GM23338 (cell line): ENCODE measurements at regions not wholly inside any gene's neighbourhood (a gene's known extent, or its start where the extent isn't known, plus 50 kb on each side); places are given as distances from the start of the nearest gene placed in this dataset.

Experiments
- ATAC-seq: fragments of 200-7000 bp; cut with Tn5 transposase; 3 replicates; pipeline ENCODE4 v1.9.1; 2020
- DNase-seq: peaks from one replicate; pipeline ENCODE4 v3.0.0-alpha.2; 2015; ENCODE audit warnings: low spot score
- H2AFZ ChIP-seq: fragments of 200-600 bp; sonication (generic); 2 replicates; pipeline ENCODE4 v1.8.0; 2016; ENCODE audit warnings: antibody characterized with exemption, mild to moderate bottlenecking, moderate library complexity
- H3F3A ChIP-seq: fragments of 200-600 bp; sonication (generic); replicated peaks from 2 replicates; pipeline ENCODE4 v1.8.0; 2017; ENCODE audit warnings: antibody characterized with exemption, mixed run types, low read depth
- H3K27ac ChIP-seq: fragments of 200-600 bp; sonication (generic); 2 replicates; pipeline ENCODE4 v1.6.1; 2016; ENCODE audit warnings: low read depth
- H3K27me3 ChIP-seq: fragments of 200-600 bp; sonication (generic); 2 replicates; pipeline ENCODE4 v1.8.0; 2016; ENCODE audit warnings: mild to moderate bottlenecking, mixed run types, moderate library complexity; ENCODE audit not compliant: insufficient read depth
- H3K36me3 ChIP-seq: fragments of 200-600 bp; sonication (generic); 2 replicates; pipeline ENCODE4 v1.8.0; 2016; ENCODE audit warnings: mild to moderate bottlenecking; ENCODE audit not compliant: insufficient read depth
- H3K4me1 ChIP-seq: fragments of 200-600 bp; sonication (generic); 2 replicates; pipeline ENCODE4 v1.8.0; 2016; ENCODE audit warnings: mild to moderate bottlenecking, moderate library complexity; ENCODE audit not compliant: insufficient read depth
- H3K4me2 ChIP-seq: fragments of 200-600 bp; sonication (generic); 2 replicates; pipeline ENCODE4 v1.7.1; 2017; ENCODE audit warnings: mixed run types
- H3K4me3 ChIP-seq: fragments of 200-600 bp; sonication (generic); 2 replicates; pipeline ENCODE4 v1.6.1; 2016; ENCODE audit warnings: mixed run types
- H3K79me2 ChIP-seq: fragments of 200-600 bp; sonication (generic); replicated peaks from 2 replicates; pipeline ENCODE4 v1.8.0; 2017; ENCODE audit warnings: mild to moderate bottlenecking; ENCODE audit not compliant: insufficient read depth
- H3K9me2 ChIP-seq: fragments of 200-600 bp; sonication (generic); 2 replicates; pipeline ENCODE4 v1.8.0; 2017; ENCODE audit not compliant: insufficient read depth
- H4K20me1 ChIP-seq: fragments of 200-600 bp; sonication (generic); replicated peaks from 2 replicates; pipeline ENCODE4 v1.8.0; 2017; ENCODE audit warnings: mild to moderate bottlenecking; ENCODE audit not compliant: insufficient read depth
- H3K27ac Mint-ChIP-seq: 2 replicates; pipeline ENCODE4 v1.8.0; 2020; ENCODE audit warnings: inconsistent platforms, mild to moderate bottlenecking, moderate library complexity, mixed read lengths
- H3K27me3 Mint-ChIP-seq: 3 replicates; pipeline ENCODE4 v1.8.0; 2022; ENCODE audit warnings: low read depth, mild to moderate bottlenecking, moderate library complexity, mixed read lengths, inconsistent platforms; ENCODE audit not compliant: insufficient read depth, poor library complexity
- H3K36me3 Mint-ChIP-seq: 3 replicates; pipeline ENCODE4 v1.8.0; 2021; ENCODE audit warnings: low read depth, mild to moderate bottlenecking, inconsistent platforms, moderate library complexity, mixed read lengths
- H3K4me1 Mint-ChIP-seq: 3 replicates; pipeline ENCODE4 v1.8.0; 2020; ENCODE audit warnings: mild to moderate bottlenecking, inconsistent platforms, mixed read lengths
- H3K4me3 Mint-ChIP-seq: 3 replicates; pipeline ENCODE4 v1.8.0; 2021; ENCODE audit warnings: moderate library complexity, mild to moderate bottlenecking, inconsistent platforms, mixed read lengths
- H3K9me3 Mint-ChIP-seq: 3 replicates; pipeline ENCODE4 v1.8.0; 2020; ENCODE audit warnings: moderate library complexity, mild to moderate bottlenecking, inconsistent platforms, mixed read lengths
- CREB1 ChIP-seq: fragments of 250-450 bp; sonication (Bioruptor Pico); IDR thresholded peaks from 2 replicates; pipeline ENCODE4 v1.5.0; 2020; ENCODE audit warnings: low read depth, mild to moderate bottlenecking, moderate library complexity
- CTCF ChIP-seq, 2 experiments: fragments of 200-600 bp in 1 of 2; sonication (generic) in 1 of 2; conservative IDR thresholded peaks; 2 replicates each; pipeline versions ENCODE4 v1.5.1 to v1.6.1; 2016 to 2017; ENCODE audit warnings: antibody characterized with exemption in 2 of 2, low read depth in 2 of 2, mild to moderate bottlenecking in 2 of 2, moderate library complexity in 1 of 2
- ETS1 ChIP-seq: IDR thresholded peaks from 2 replicates; pipeline ENCODE4 v1.6.1; 2016; ENCODE audit warnings: antibody characterized with exemption
- EZH2 ChIP-seq: fragments of 200-600 bp; sonication (generic); IDR thresholded peaks from one replicate; pipeline ENCODE4 v1.8.0; 2017; ENCODE audit warnings: antibody characterized with exemption, mild to moderate bottlenecking, low read depth; ENCODE audit not compliant: unreplicated experiment
- EZH2phosphoT487 ChIP-seq: fragments of 200-600 bp; sonication (generic); IDR thresholded peaks from one replicate; pipeline ENCODE4 v1.8.1; 2018; ENCODE audit warnings: antibody characterized with exemption; ENCODE audit not compliant: unreplicated experiment
- JUNB ChIP-seq: IDR thresholded peaks from one replicate; pipeline ENCODE4 v1.6.1; 2016; ENCODE audit warnings: antibody characterized with exemption; ENCODE audit not compliant: unreplicated experiment
- NANOG ChIP-seq: IDR thresholded peaks from 2 replicates; pipeline ENCODE4 v1.6.1; 2016; ENCODE audit warnings: antibody characterized with exemption, borderline replicate concordance
- POLR2AphosphoS5 ChIP-seq: IDR thresholded peaks from 2 replicates; pipeline ENCODE4 v1.6.1; 2016; ENCODE audit warnings: antibody characterized with exemption, low read depth
- REST ChIP-seq: IDR thresholded peaks from one replicate; pipeline ENCODE4 v1.6.1; 2018; ENCODE audit warnings: antibody characterized with exemption; ENCODE audit not compliant: unreplicated experiment
- STAT1 ChIP-seq: IDR thresholded peaks from one replicate; pipeline ENCODE4 v1.6.1; 2016; ENCODE audit warnings: antibody characterized with exemption; ENCODE audit not compliant: unreplicated experiment
- ZNF114 ChIP-seq: fragments of 250-450 bp; sonication (Bioruptor Pico); IDR thresholded peaks from 2 replicates; pipeline ENCODE4 v1.5.0; 2020; ENCODE audit warnings: mild to moderate bottlenecking, moderate library complexity
- ZNF331 ChIP-seq: fragments of 250-450 bp; sonication (Bioruptor Pico); IDR thresholded peaks from 2 replicates; pipeline ENCODE4 v1.5.0; 2020; ENCODE audit warnings: low read depth, mild to moderate bottlenecking, moderate library complexity
- ZNF462 ChIP-seq: fragments of 250-450 bp; sonication (Bioruptor Pico); IDR thresholded peaks from 2 replicates; pipeline ENCODE4 v1.5.0; 2020; ENCODE audit warnings: mild to moderate bottlenecking, moderate library complexity

- H3K4me2 ChIP-seq = no peak overlapping the region
- Mint-ChIP-seq H3K4me3 (no peak overlapping the region), H3K27me3 (no peaks in the 10 kb centered on the region), H3K9me3 (no peaks in the 10 kb centered on the region), H3K36me3 (no peaks in the 10 kb centered on the region), H3K4me1 (no peaks in the 10 kb centered on the region), H3K27ac (no peak overlapping the region)
- ATAC-seq = no peak
- no peaks in the 10 kb centered on the region for H3F3A ChIP-seq
- peak overlapping the region; percentile 21 for H2AFZ ChIP-seq
- no peak overlapping the region for H3K4me3 ChIP-seq
- no peaks in the 10 kb centered on the region for H3K9me2 ChIP-seq
- no peaks in the 10 kb centered on the region for H3K36me3 ChIP-seq
- H3K79me2 ChIP-seq = no peaks in the 10 kb centered on the region
- TF ChIP-seq CTCF (conservative IDR thresholded peaks at IDR 0.05; ENCODE audit: low read depth in 2 of 2) (no peak), STAT1 (no peak), ZNF114 (CRISPR knock-in tag) (no peak), REST (no peak), NANOG (no peak), EZH2 (no peak), ETS1 (no peak), CREB1 (no peak), JUNB (no peak), ZNF462 (no peak), POLR2AphosphoS5 (no peak), ZNF331 (CRISPR knock-in tag) (no peak), EZH2phosphoT487 (no peak)
- H3K27me3 ChIP-seq = no peaks in the 10 kb centered on the region
- H3K27ac ChIP-seq = no peak overlapping the region
- no peak for DNase-seq
- H4K20me1 ChIP-seq = no peaks in the 10 kb centered on the region
- no peaks in the 10 kb centered on the region for H3K4me1 ChIP-seq
Observed at GRCh38 chr18:42281851-42282250, 326.8 kb downstream of the PIK3C3 start.
